GM19438 (cell line): ENCODE measurements at regions not wholly inside any gene's neighbourhood (a gene's known extent, or its start where the extent isn't known, plus 50 kb on each side); places are given as distances from the start of the nearest gene placed in this dataset.
"Not testable (repeated sequence)": the region's sequence is repeated elsewhere in the genome, so short reads cannot be mapped to it uniquely, and the experiment has no call there.

ENCODE experiments used
- ATAC-seq: cut with Tn5 transposase; IDR thresholded peaks from one replicate; pipeline ENCODE4 v1.9.1; 2021; ENCODE audit warnings: low read depth; ENCODE audit not compliant: unreplicated experiment

GRCh38 chr3:95310560-95310959, 1247.7 kb downstream of the NSUN3 start:
- no peak for ATAC-seq

- ATAC-seq = peak; percentile 65
These were observed 1248.4 kb downstream of the NSUN3 start for GRCh38 chr3:95311272-95311671.

- ATAC-seq = no peak
These were observed 1249.8 kb downstream of the NSUN3 start for GRCh38 chr3:95312650-95313049.

GRCh38 chr3:95319921-95320494, 1257.1 kb downstream of the NSUN3 start:
- no peak for ATAC-seq

- no peak for ATAC-seq
These were observed 1264.6 kb downstream of the NSUN3 start for GRCh38 chr3:95327478-95327877.

- no peak for ATAC-seq
These were observed 1271.0 kb downstream of the NSUN3 start for GRCh38 chr3:95333826-95334225.

- no peak for ATAC-seq
These were observed 1271.6 kb downstream of the NSUN3 start for GRCh38 chr3:95334461-95334860.

GRCh38 chr3:95335517-95335916, 1272.7 kb downstream of the NSUN3 start:
- ATAC-seq = no peak

- ATAC-seq = no peak
These were observed 1275.6 kb downstream of the NSUN3 start for GRCh38 chr3:95338446-95338845.

- no peak for ATAC-seq
These were observed 1278.5 kb downstream of the NSUN3 start for GRCh38 chr3:95341314-95341713.

GRCh38 chr3:95343228-95343627, 1280.4 kb downstream of the NSUN3 start:
- ATAC-seq = no peak

- ATAC-seq = no peak
These were observed 1280.9 kb downstream of the NSUN3 start for GRCh38 chr3:95343767-95344166.

GRCh38 chr3:95347936-95348335, 1285.1 kb downstream of the NSUN3 start:
- not testable (repeated sequence) for ATAC-seq

GRCh38 chr3:95348879-95349278, 1286.0 kb downstream of the NSUN3 start:
- ATAC-seq = no peak

- no peak for ATAC-seq
These were observed 1287.2 kb downstream of the NSUN3 start for GRCh38 chr3:95350049-95350448.

GRCh38 chr3:95351158-95351557, 1288.3 kb downstream of the NSUN3 start:
- ATAC-seq = no peak

- ATAC-seq = no peak
These were observed 1289.6 kb downstream of the NSUN3 start for GRCh38 chr3:95352471-95352870.

GRCh38 chr3:95354489-95354888, 1291.6 kb downstream of the NSUN3 start:
- no peak for ATAC-seq

- ATAC-seq = peak; percentile 75
These were observed 1294.1 kb downstream of the NSUN3 start for GRCh38 chr3:95356764-95357501.

GRCh38 chr3:95387242-95388021, 1324.6 kb downstream of the NSUN3 start:
- ATAC-seq = peak; percentile 86

- no peak for ATAC-seq
These were observed 1327.0 kb downstream of the NSUN3 start for GRCh38 chr3:95389725-95390313.
